CD14-positive monocyte (primary cell): ENCODE measurements at regions not wholly inside any gene's neighbourhood (a gene's known extent, or its start where the extent isn't known, plus 50 kb on each side); places are given as distances from the start of the nearest gene placed in this dataset.
"Not testable (repeated sequence)": the region's sequence is repeated elsewhere in the genome, so short reads cannot be mapped to it uniquely, and the experiment has no call there.

ENCODE experiments used
- DNase-seq, 3 donors: peaks; one replicate each; pipeline ENCODE4 v3.0.0-alpha.2; 2011 to 2022
- H2AFZ ChIP-seq: 2 replicates; pipeline ENCODE4 v1.6.0; 2012; ENCODE audit warnings: mild to moderate bottlenecking, low read depth, low read length, inconsistent platforms; ENCODE audit not compliant: insufficient read depth, poor library complexity, severe bottlenecking
- H3K27ac ChIP-seq, 2 donors: 1 replicate in 1 of 2; 2 replicates in 1 of 2; pipeline ENCODE4 v1.5.1; 2012 to 2013; ENCODE audit warnings: low read length in 2 of 2, control low read depth in 1 of 2, inconsistent platforms in 1 of 2, low read depth in 1 of 2, mild to moderate bottlenecking in 1 of 2
- H3K27me3 ChIP-seq, 2 donors: one replicate each; pipeline versions ENCODE4 v1.6.0 to v1.6.1; 2011 to 2013; ENCODE audit warnings: low read length in 2 of 2; ENCODE audit not compliant: control insufficient read depth in 2 of 2, insufficient read depth in 2 of 2
- H3K36me3 ChIP-seq, 2 donors: replicated peaks in 1 of 2; 1 replicate in 1 of 2; 2 replicates in 1 of 2; pipeline versions ENCODE4 v1.5.1 to v1.6.1; 2012 to 2013; ENCODE audit warnings: low read length in 2 of 2, control low read depth in 1 of 2, inconsistent platforms in 1 of 2, mild to moderate bottlenecking in 1 of 2; ENCODE audit not compliant: insufficient read depth in 2 of 2, control insufficient read depth in 1 of 2
- H3K4me1 ChIP-seq, 2 donors: 1 replicate in 1 of 2; 2 replicates in 1 of 2; pipeline versions ENCODE4 v1.5.1 to v1.6.1; 2012 to 2013; ENCODE audit warnings: low read length in 2 of 2, control low read depth in 1 of 2, inconsistent platforms in 1 of 2, mild to moderate bottlenecking in 1 of 2, moderate library complexity in 1 of 2; ENCODE audit not compliant: insufficient read depth in 2 of 2, control insufficient read depth in 1 of 2
- H3K4me2 ChIP-seq: replicated peaks from 2 replicates; pipeline ENCODE3; 2012; ENCODE audit warnings: low read length, moderate library complexity, mild to moderate bottlenecking; ENCODE audit not compliant: poor library complexity, severe bottlenecking; ENCODE audit errors: extremely low read depth
- H3K4me3 ChIP-seq, 3 experiments: fragments of 200-600 bp in 1 of 3; sonication (generic) in 1 of 3; replicated peaks in 1 of 3; 1 replicate in 2 of 3; 2 replicates in 1 of 3; pipeline ENCODE4 v1.5.1; 2011 to 2013; ENCODE audit warnings: low read length in 3 of 3, mild to moderate bottlenecking in 3 of 3, control low read depth in 2 of 3, low read depth in 2 of 3, inconsistent platforms in 1 of 3, moderate library complexity in 1 of 3
- H3K79me2 ChIP-seq: 2 replicates; pipeline ENCODE4 v1.6.0; 2012; ENCODE audit warnings: mild to moderate bottlenecking, control low read depth, inconsistent platforms, low read length, moderate library complexity; ENCODE audit not compliant: insufficient read depth
- H3K9ac ChIP-seq: 2 replicates; pipeline ENCODE4 v1.6.0; 2017; ENCODE audit warnings: low read length, mild to moderate bottlenecking; ENCODE audit not compliant: insufficient read depth, poor library complexity, severe bottlenecking
- H3K9me3 ChIP-seq, 2 donors: replicated peaks in 1 of 2; 1 replicate in 1 of 2; 2 replicates in 1 of 2; pipeline versions ENCODE4 v1.5.1 to v1.6.1; 2012 to 2013; ENCODE audit warnings: low read length in 2 of 2, control low read depth in 1 of 2; ENCODE audit not compliant: control insufficient read depth in 1 of 2, insufficient read depth in 1 of 2
- H4K20me1 ChIP-seq: 2 replicates; pipeline ENCODE4 v1.6.0; 2012; ENCODE audit warnings: mild to moderate bottlenecking, low read length, control low read depth, moderate library complexity; ENCODE audit not compliant: insufficient read depth
- H3K27ac Mint-ChIP-seq, 7 donors: one replicate each; pipeline ENCODE4 v1.8.0; 2020; ENCODE audit warnings: mild to moderate bottlenecking in 7 of 7, mixed read lengths in 7 of 7, moderate library complexity in 6 of 7, inconsistent platforms in 2 of 7
- H3K27me3 Mint-ChIP-seq, 3 donors: one replicate each; pipeline ENCODE4 v1.8.0; 2021 to 2022; ENCODE audit warnings: low read depth in 3 of 3, mild to moderate bottlenecking in 3 of 3, mixed read lengths in 3 of 3, moderate library complexity in 3 of 3, inconsistent platforms in 1 of 3
- H3K36me3 Mint-ChIP-seq, 2 donors: one replicate each; pipeline ENCODE4 v1.8.0; 2020; ENCODE audit warnings: mixed read lengths in 2 of 2, inconsistent platforms in 1 of 2, mild to moderate bottlenecking in 1 of 2
- H3K4me1 Mint-ChIP-seq: one replicate; pipeline ENCODE4 v1.8.0; 2020; ENCODE audit warnings: mild to moderate bottlenecking, mixed read lengths
- H3K4me3 Mint-ChIP-seq, 2 donors: one replicate each; pipeline ENCODE4 v1.8.0; 2020; ENCODE audit warnings: mild to moderate bottlenecking in 2 of 2, mixed read lengths in 2 of 2, moderate library complexity in 1 of 2
- H3K9me3 Mint-ChIP-seq, 7 donors: one replicate each; pipeline ENCODE4 v1.8.0; 2020 to 2022; ENCODE audit warnings: mixed read lengths in 7 of 7, mild to moderate bottlenecking in 6 of 7, moderate library complexity in 6 of 7, inconsistent platforms in 2 of 7
- CTCF ChIP-seq: fragments of 200-600 bp; IDR thresholded peaks from one replicate; pipeline ENCODE4 v1.8.0; 2022; ENCODE audit warnings: antibody characterized with exemption, mild to moderate bottlenecking
- WGBS: methylation state at CpG from one replicate; pipeline ENCODE4 v1.1.5; 2013; ENCODE audit warnings: missing lambda C conversion rate; ENCODE audit not compliant: insufficient coverage; 5-methylcytosine and 5-hydroxymethylcytosine counted together
- intact Hi-C, 2 donors: fragments of 100-400 bp; cut with micrococcal nuclease; formaldehyde crosslinking; loops; one replicate each; pipeline versions ENCODE4 v1.15.0 to v1.15.1; 2023

GRCh38 chr3:148554367-148554766 lies 143.3 kb upstream of the AGTR1 start:
- no peaks in the 10 kb centered on the region for H3K27me3 ChIP-seq
- H2AFZ ChIP-seq: no peak overlapping the region
- H3K9ac ChIP-seq: no peak overlapping the region
- no CpG with 5 or more reads among the region's 4 CpGs for WGBS
- no peaks in the 10 kb centered on the region for H3K36me3 Mint-ChIP-seq
- H3K27ac Mint-ChIP-seq: no peak overlapping the region
- no peaks in the 10 kb centered on the region for H3K4me1 ChIP-seq
- no peaks in the 10 kb centered on the region for H3K9me3 ChIP-seq
- intact Hi-C loops: no loop called here
- no peaks in the 10 kb centered on the region for H3K36me3 ChIP-seq
- H3K4me2 ChIP-seq: no peak overlapping the region
- no peaks in the 10 kb centered on the region for H3K79me2 ChIP-seq
- DNase-seq: no peak
- no peak overlapping the region for H3K27ac ChIP-seq
- H3K4me3 ChIP-seq: no peak overlapping the region
- H3K9me3 Mint-ChIP-seq: peaks cover 0 to 2% (median 0%) of the 10 kb centered on the region in 7 donors
- no peaks in the 10 kb centered on the region for H3K4me1 Mint-ChIP-seq
- no peaks in the 10 kb centered on the region for H4K20me1 ChIP-seq
- TF ChIP-seq CTCF: no peak
- H3K4me3 Mint-ChIP-seq: no peak overlapping the region
- no peaks in the 10 kb centered on the region for H3K27me3 Mint-ChIP-seq

GRCh38 chr3:148556664-148557063 lies 141.0 kb upstream of the AGTR1 start:
- no peak for DNase-seq
- no peaks in the 10 kb centered on the region for H3K36me3 ChIP-seq
- H3K9ac ChIP-seq: no peak overlapping the region
- H3K4me3 ChIP-seq: no peak overlapping the region
- H3K27me3 ChIP-seq: no peaks in the 10 kb centered on the region
- Mint-ChIP-seq H3K9me3 (peaks cover 0 to 7% (median 0%) of the 10 kb centered on the region in 7 donors), H3K4me3 (no peak overlapping the region), H3K36me3 (no peaks in the 10 kb centered on the region), H3K27me3 (peaks cover 0 to under 1% (median 0%) of the 10 kb centered on the region in 3 donors), H3K4me1 (no peaks in the 10 kb centered on the region), H3K27ac (no peak overlapping the region)
- H3K9me3 ChIP-seq: no peaks in the 10 kb centered on the region
- H3K27ac ChIP-seq: no peak overlapping the region
- H3K4me1 ChIP-seq: no peaks in the 10 kb centered on the region
- intact Hi-C loops: no loop called here
- H4K20me1 ChIP-seq: no peaks in the 10 kb centered on the region
- H2AFZ ChIP-seq: no peak overlapping the region
- no peak for TF ChIP-seq CTCF
- no CpG with 5 or more reads among the region's 1 CpG for WGBS
- no peaks in the 10 kb centered on the region for H3K79me2 ChIP-seq
- no peak overlapping the region for H3K4me2 ChIP-seq

- H3K9ac ChIP-seq, H3K9me3 ChIP-seq, H3K36me3 Mint-ChIP-seq, H3K36me3 ChIP-seq, H3K27me3 Mint-ChIP-seq, intact Hi-C loops, H4K20me1 ChIP-seq, H3K27ac ChIP-seq, H3K79me2 ChIP-seq, H3K27ac Mint-ChIP-seq, H3K4me3 ChIP-seq, H2AFZ ChIP-seq, H3K4me2 ChIP-seq, H3K4me1 Mint-ChIP-seq, DNase-seq, H3K27me3 ChIP-seq, H3K4me3 Mint-ChIP-seq, H3K4me1 ChIP-seq: not testable (repeated sequence)
- peaks cover 0 to 12% (median 6%) of the 10 kb centered on the region in 7 donors for H3K9me3 Mint-ChIP-seq
- WGBS: 60% methylated on average over 1 of the region's 3 CpGs
These were observed 120.1 kb upstream of the AGTR1 start for GRCh38 chr3:148577579-148577978.
